ENCODE measurements at regions not wholly inside any gene's neighbourhood (a gene's known extent, or its start where the extent isn't known, plus 50 kb on each side); places are given as distances from the start of the nearest gene placed in this dataset.
"Not testable (repeated sequence)": the region's sequence is repeated elsewhere in the genome, so short reads cannot be mapped to it uniquely, and the experiment has no call there.

GRCh38 chr2:40690036-40690435 lies 238.1 kb upstream of the SLC8A1 start:
- no peak for DNase-seq (ENCODE audit: low read depth, low spot score)

DNA sequence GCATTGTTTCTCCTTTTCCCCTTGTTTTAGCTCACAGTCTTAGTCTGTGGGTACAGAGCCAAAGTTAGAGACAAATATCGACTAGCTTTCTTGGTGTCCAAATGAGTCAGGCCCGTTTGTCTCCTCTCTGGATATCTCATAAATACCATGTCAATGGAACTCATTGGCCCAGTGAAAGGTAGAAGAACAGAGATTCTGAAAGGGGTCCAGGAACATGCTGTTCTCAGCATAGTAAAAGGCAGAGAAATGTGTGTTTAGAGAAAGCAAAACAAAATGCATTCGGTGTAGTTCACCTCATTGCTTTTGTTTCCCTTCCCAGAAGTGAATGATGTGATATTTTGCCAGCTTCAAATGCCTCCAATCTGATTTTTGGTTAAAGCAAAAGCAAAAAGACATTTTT lies 238.6 kb upstream of the SLC8A1 start:
- DNase-seq (ENCODE audit: low read depth, low spot score): no peak

- no peak for DNase-seq (ENCODE audit: low read depth, low spot score)
These were observed 248.5 kb upstream of the SLC8A1 start for GRCh38 chr2:40700231-40700954.

DNA sequence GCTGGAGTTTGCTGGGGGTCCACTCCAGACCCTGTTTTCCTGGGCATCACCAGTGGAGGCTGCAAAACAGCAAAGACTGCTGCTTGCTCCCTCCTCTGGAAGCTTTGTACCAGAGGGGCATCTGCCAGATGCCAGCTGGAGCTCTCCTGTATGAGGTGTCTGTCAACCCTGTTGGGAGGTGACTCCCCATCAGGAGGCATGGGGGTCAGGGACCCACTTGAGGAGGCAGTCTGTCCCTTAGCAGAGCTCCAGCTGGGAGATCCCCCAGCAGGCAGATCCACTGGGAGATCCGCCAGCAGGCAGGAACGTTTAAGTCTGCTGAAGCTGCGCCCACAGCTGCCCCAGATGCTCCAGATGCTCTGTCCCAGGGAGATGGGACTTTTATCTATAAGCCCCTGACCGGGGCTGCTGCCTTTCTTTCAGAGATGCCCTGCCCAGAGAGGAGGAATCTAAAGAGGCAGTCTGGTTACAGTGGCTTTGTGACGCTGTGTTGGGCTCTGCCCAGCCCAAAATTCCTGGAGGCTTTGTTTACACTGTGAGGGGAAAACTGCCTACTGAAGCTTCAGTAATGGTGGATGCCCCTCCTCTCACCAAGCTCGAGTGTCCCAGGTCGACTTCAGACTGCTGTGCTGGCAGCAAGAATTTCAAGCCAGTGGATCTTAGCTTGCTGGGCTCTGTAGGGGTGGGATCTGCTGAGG lies 260.5 kb upstream of the SLC8A1 start:
- DNase-seq (ENCODE audit: low read depth, low spot score): not testable (repeated sequence)

- DNase-seq (ENCODE audit: low read depth, low spot score): no peak
These were observed 265.0 kb upstream of the SLC8A1 start for GRCh38 chr2:40716879-40717278.

DNA sequence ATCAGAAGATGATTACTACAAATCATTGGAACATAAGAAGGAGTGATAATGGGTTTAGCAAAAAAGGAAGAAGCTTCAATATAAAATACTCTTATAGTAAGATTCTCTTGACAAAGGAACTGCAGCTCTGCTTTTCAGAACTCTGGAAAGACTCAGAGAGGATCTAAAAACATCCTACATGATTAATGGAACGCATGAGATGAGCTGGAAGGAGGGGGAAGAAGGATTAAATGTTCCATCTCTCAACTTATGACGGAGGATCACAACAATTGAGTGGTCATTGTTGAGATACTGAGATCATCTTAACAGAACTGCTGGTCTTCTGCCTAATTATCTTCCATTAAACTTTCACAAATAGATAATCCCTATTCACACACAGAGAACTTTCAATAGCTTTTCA lies 267.5 kb upstream of the SLC8A1 start:
- no peak for DNase-seq (ENCODE audit: low read depth, low spot score)

- no peak for DNase-seq (ENCODE audit: low read depth, low spot score)
These were observed 269.7 kb upstream of the SLC8A1 start for GRCh38 chr2:40721595-40721994.

- DNase-seq (ENCODE audit: low read depth, low spot score): no peak
These were observed 271.3 kb upstream of the SLC8A1 start for GRCh38 chr2:40723194-40723593.

GRCh38 chr2:40725040-40725439 lies 273.1 kb upstream of the SLC8A1 start:
- DNase-seq (ENCODE audit: low read depth, low spot score): no peak

DNA sequence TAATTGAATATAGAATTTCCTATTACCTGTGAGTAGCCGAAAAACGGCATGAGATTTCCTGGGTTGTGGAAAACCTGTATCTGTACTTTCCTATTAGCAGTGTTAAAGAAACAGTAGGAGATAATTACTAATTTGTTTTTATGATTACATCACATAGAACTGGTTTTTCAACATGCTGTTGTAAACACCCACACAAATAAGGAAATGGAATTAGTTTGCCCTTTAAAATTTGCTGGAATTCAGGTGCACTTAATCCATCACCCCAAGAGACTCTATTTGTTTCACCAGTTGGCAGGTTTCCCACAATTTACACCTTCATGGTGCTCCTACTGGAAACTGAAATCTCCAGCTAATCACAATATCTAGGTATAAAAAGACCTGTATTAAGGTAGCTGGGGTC lies 274.1 kb upstream of the SLC8A1 start:
- no peak for DNase-seq (ENCODE audit: low read depth, low spot score)

DNA sequence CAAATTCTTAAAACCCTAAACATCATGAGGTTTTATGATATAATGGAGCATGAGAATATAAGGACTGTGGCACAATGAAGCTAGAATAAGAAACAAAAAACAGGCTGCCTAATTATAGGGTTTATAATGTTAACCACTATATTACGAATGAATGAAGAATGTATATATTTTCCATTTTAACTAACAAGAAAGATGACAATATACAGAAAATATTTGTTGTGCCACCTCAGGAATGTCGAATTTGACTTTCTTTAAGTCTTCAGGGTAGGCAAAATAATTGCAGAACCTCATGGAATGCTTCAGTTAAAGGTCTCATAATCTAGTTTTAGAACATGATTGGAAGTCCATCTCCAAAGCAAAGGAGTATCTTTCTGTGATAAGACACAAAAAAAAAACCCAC lies 282.9 kb upstream of the SLC8A1 start:
- DNase-seq (ENCODE audit: low read depth, low spot score): no peak

DNA sequence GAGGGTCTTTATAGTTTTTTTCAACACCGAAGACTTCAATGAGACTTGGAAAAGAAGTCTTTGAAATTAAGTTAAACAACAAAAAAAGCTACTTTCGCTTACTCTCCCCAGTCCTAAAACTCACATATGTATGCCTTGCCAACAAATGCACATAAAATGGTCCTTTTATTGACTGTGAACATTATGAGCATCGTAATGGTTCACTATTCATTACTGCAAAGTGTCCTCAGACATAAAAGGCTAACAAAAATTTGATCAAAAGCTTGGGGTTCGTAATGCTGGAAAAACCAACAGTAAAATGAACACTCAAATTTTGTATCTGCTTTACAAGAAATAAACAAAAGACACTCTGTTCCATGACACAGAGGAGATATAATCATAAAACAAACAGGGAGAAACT lies 285.3 kb upstream of the SLC8A1 start:
- no peak for DNase-seq (ENCODE audit: low read depth, low spot score)

GRCh38 chr2:40740419-40740818 lies 288.5 kb upstream of the SLC8A1 start:
- DNase-seq (ENCODE audit: low read depth, low spot score): no peak

DNA sequence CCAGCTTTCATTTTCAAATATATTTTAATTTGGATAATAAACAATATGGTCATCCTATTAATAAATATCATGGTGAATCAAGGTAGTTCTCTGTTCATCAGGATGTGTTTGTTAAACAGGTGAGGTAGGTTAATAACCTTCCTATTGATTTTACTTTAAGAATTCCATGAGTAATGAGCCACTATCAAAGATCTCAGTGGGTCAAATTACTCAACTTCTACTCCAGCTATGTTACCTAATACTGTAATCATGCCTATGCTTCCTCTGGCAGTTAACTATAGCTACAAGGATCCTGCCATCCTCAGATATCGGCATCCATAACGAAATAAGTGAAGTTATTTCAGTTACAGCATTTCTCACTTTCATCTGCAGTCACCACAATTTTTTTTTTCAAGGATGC lies 289.6 kb upstream of the SLC8A1 start:
- DNase-seq (ENCODE audit: low read depth, low spot score): no peak

- DNase-seq (ENCODE audit: low read depth, low spot score): no peak
These were observed 294.3 kb upstream of the SLC8A1 start for GRCh38 chr2:40746191-40746590.

DNA sequence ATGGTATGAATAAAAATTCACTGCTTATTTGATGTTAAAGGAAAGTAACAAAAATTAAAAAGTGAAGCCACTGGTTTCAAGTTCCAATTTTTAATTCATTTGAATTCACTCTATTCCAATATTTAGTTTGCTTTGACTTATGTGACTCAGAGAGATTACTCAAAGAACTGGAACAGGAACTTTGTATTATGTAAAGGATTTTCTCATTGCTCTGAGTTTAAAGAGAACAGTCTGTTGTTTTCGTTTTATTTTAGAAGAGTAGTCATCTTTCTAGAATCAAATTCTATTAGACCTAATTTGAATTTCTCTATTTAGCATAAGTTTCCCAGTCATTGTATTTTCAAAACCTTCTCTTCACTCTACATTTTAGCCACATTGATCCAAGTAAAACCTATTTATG lies 300.1 kb upstream of the SLC8A1 start:
- no peak for DNase-seq (ENCODE audit: low read depth, low spot score)

GRCh38 chr2:40752796-40753195 lies 300.9 kb upstream of the SLC8A1 start:
- DNase-seq (ENCODE audit: low read depth, low spot score): no peak

DNA sequence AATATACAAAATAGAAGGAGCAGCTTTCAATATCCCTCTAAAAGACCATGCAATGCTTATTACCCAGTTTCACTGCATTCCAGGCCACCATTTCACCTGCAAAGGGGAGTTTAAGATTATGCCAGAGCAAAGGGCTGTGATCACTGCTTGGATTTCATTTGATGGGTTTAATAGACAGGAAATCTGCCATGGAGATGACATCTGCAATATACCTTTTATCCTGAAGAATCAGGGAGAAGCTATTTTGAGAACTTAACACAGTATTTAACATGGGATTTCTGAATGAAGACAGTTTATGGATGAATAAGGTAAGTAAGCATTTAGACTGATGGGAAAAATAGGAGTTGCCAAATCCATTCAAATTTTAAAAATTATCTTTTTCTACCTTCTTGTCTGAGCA lies 303.0 kb upstream of the SLC8A1 start:
- DNase-seq (ENCODE audit: low read depth, low spot score): no peak

DNA sequence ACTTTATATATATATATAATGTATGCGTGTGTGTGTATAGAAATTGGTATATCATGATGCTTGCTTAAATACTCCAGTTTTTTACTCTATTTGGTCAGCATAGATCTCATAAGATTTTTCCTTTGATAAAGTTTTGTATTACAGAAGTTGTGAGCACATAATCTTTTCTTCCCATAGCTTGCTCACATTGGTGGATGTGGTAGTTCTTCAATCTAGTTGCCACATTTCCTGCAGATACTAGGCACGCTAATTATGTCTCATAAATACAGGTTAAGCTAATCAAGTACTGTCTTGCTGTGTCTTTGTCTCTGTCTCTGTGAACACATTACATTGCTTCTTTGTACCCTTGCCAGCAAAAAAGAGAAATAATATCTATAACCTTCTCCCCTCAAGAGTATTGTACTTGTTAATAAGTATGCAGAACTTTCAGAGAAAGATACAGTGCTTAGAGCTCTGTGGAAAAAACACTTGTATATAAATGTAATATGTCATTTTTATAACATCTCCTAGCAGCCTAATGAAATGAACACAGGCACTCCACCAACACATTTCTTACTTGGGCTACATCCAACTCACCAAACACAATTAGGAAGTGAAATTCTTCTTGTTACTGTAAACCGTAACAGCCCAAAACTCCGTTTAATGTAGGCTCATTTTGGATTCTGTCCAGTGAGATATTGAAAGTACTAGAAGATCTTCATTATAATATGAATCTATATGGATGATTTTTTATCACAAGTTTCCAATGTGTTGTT lies 306.7 kb upstream of the SLC8A1 start:
- DNase-seq (ENCODE audit: low read depth, low spot score): no peak

GRCh38 chr2:40760071-40760666 lies 308.3 kb upstream of the SLC8A1 start:
- peak; percentile 23 for DNase-seq (ENCODE audit: low read depth, low spot score)

GRCh38 chr2:40773291-40773690 lies 321.4 kb upstream of the SLC8A1 start:
- no peak for DNase-seq (ENCODE audit: low read depth, low spot score)

GRCh38 chr2:40783704-40784103 lies 331.8 kb upstream of the SLC8A1 start:
- DNase-seq (ENCODE audit: low read depth, low spot score): no peak

Measured in iPS DF 19.7 (cell line).